Memory B cell (primary cell): ENCODE measurements at regions not wholly inside any gene's neighbourhood (a gene's known extent, or its start where the extent isn't known, plus 50 kb on each side); places are given as distances from the start of the nearest gene placed in this dataset.

Experiments
- ATAC-seq: fragments of 150-1000 bp; cut with Tn5 transposase; 2 replicates; pipeline ENCODE4 v1.10.0; 2021; ENCODE audit warnings: low read depth, mild to moderate bottlenecking, moderate library complexity
- DNase-seq, 2 donors: peaks; one replicate each; pipeline ENCODE4 v3.0.0; 2022; ENCODE audit warnings: low spot score in 2 of 2
- H3K27ac Mint-ChIP-seq: one replicate; pipeline ENCODE4 v1.8.0; 2022; ENCODE audit warnings: mild to moderate bottlenecking, moderate library complexity, mixed read lengths
- H3K27me3 Mint-ChIP-seq: one replicate; pipeline ENCODE4 v1.8.0; 2022; ENCODE audit warnings: mixed read lengths
- H3K36me3 Mint-ChIP-seq: one replicate; pipeline ENCODE4 v1.8.0; 2022; ENCODE audit warnings: mild to moderate bottlenecking, mixed read lengths
- H3K4me1 Mint-ChIP-seq: one replicate; pipeline ENCODE4 v1.8.0; 2022; ENCODE audit warnings: mixed read lengths
- H3K4me3 Mint-ChIP-seq: one replicate; pipeline ENCODE4 v1.8.0; 2022; ENCODE audit warnings: mild to moderate bottlenecking, moderate library complexity, mixed read lengths
- H3K9me3 Mint-ChIP-seq: one replicate; pipeline ENCODE4 v1.8.0; 2022; ENCODE audit warnings: mixed read lengths

GRCh38 chr2:51720826-51721225 is 688.9 kb upstream of the NRXN1 start:
- DNase-seq, result no peak
- ATAC-seq, result no peak
- Mint-ChIP-seq H3K9me3 (peaks cover 4% of the 10 kb centered on the region), H3K36me3 (no peaks in the 10 kb centered on the region), H3K4me1 (no peaks in the 10 kb centered on the region), H3K27me3 (no peaks in the 10 kb centered on the region), H3K4me3 (no peak overlapping the region), H3K27ac (no peak overlapping the region)

DNA sequence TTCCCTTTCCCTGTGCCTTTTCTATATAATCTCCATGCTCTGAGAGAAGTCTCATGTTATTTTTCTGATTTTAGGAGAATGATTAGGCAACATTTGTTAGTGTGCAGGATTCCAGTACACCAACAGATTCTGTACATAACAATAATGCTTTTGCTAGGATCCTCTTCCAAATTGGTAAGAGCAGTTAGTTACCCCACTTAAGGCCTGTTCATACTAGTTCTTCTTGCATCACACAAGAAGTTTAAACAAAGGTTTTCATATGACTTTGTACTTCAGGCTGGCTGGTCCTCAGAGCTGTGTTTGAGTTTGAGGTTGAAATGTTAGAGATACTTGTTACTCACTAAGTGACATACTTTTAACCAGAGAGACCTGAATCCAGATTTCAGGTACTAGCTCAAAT is 686.9 kb upstream of the NRXN1 start:
- H3K36me3 Mint-ChIP-seq, result no peaks in the 10 kb centered on the region
- DNase-seq (no peak), ATAC-seq (no peak)
- H3K9me3 Mint-ChIP-seq, result peaks cover 4% of the 10 kb centered on the region
- H3K27ac Mint-ChIP-seq, result no peak overlapping the region
- no peaks in the 10 kb centered on the region for H3K4me1 Mint-ChIP-seq
- no peak overlapping the region for H3K4me3 Mint-ChIP-seq
- H3K27me3 Mint-ChIP-seq, result no peaks in the 10 kb centered on the region

DNA sequence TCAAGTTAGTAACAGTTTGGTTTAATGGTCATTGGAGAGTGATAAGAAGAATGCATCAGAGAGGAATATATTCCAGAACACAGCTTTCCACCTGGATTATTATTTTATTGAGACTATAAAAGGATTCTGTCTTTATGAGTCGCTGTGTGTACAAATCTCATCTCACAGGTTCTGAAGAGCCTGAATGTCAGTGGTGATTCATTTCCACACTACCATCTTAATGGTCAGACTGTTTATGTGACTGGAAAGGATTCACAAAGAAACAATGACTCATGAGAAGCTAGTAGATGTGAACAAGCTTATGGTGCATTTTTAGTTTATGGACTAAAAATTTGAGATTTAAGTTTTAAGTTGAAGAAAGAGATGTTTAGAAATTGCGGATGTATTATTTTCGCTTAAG is 685.4 kb upstream of the NRXN1 start:
- Mint-ChIP-seq H3K27me3 (no peaks in the 10 kb centered on the region), H3K9me3 (no peaks in the 10 kb centered on the region), H3K4me3 (no peak overlapping the region), H3K4me1 (no peaks in the 10 kb centered on the region), H3K27ac (no peak overlapping the region), H3K36me3 (no peaks in the 10 kb centered on the region)
- no peak for DNase-seq
- no peak for ATAC-seq

DNA sequence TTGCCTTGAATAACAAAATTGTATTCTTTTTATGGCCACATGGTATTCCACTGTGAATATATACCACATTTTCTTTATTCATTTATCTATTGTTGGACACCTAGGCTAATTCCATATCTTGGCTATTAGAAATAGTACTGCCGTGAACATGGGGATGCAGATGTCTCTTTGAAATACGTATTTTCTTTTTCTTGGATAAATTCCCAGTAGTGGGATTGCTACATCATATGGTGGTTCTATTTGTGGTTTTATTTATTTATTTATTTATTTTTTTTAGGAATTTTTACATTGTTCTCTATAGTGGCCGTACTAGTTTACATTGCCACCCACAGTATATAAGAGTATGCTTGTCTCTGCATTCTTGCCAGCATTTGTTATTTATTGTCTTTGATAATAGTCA is 679.8 kb upstream of the NRXN1 start:
- H3K36me3 Mint-ChIP-seq, result no peaks in the 10 kb centered on the region
- no peak for DNase-seq
- no peaks in the 10 kb centered on the region for H3K4me1 Mint-ChIP-seq
- no peak overlapping the region for H3K27ac Mint-ChIP-seq
- ATAC-seq, result no peak
- H3K4me3 Mint-ChIP-seq, result no peak overlapping the region
- no peaks in the 10 kb centered on the region for H3K27me3 Mint-ChIP-seq
- peaks cover 1% of the 10 kb centered on the region for H3K9me3 Mint-ChIP-seq

DNA sequence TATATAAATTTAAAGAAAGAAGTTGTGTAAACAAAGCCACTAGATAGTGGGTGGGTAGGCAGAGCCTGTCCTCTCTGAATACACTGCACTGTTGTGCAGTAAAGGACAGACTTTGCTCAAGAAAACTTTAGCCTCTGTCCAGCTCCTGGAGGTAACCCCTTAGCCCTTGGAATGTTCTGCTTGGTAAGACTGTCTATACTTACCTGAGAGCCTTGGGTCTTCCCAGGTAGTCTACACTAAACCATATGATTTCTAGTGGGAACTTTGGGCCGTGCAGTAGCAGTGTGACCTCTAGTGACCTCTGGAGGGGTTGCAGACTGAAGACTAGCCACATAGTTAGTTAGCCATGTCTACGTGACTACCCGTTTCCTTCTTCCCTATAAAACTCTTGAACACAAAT is 678.3 kb upstream of the NRXN1 start:
- ATAC-seq (no peak), DNase-seq (no peak)
- Mint-ChIP-seq H3K27me3 (no peaks in the 10 kb centered on the region), H3K4me1 (no peaks in the 10 kb centered on the region), H3K4me3 (no peak overlapping the region), H3K27ac (no peak overlapping the region), H3K9me3 (peaks cover 1% of the 10 kb centered on the region), H3K36me3 (no peaks in the 10 kb centered on the region)

GRCh38 chr2:51707625-51708024 is 675.7 kb upstream of the NRXN1 start:
- ATAC-seq, result no peak
- DNase-seq, result no peak
- H3K27ac Mint-ChIP-seq, result no peak overlapping the region
- peaks cover 3% of the 10 kb centered on the region for H3K9me3 Mint-ChIP-seq
- H3K4me3 Mint-ChIP-seq, result no peak overlapping the region
- no peaks in the 10 kb centered on the region for H3K27me3 Mint-ChIP-seq
- H3K36me3 Mint-ChIP-seq, result no peaks in the 10 kb centered on the region
- no peaks in the 10 kb centered on the region for H3K4me1 Mint-ChIP-seq

GRCh38 chr2:51706220-51706619 is 674.3 kb upstream of the NRXN1 start:
- no peaks in the 10 kb centered on the region for H3K4me1 Mint-ChIP-seq

GRCh38 chr2:51705417-51705816 is 673.5 kb upstream of the NRXN1 start:
- no peak for ATAC-seq
- H3K9me3 Mint-ChIP-seq, result peaks cover 3% of the 10 kb centered on the region
- H3K4me1 Mint-ChIP-seq, result no peaks in the 10 kb centered on the region
- H3K27me3 Mint-ChIP-seq, result no peaks in the 10 kb centered on the region
- no peaks in the 10 kb centered on the region for H3K36me3 Mint-ChIP-seq
- no peak for DNase-seq
- no peak overlapping the region for H3K4me3 Mint-ChIP-seq
- no peak overlapping the region for H3K27ac Mint-ChIP-seq

More at GRCh38 chr2:51706220-51706619, 674.3 kb upstream of the NRXN1 start:
- H3K4me3 Mint-ChIP-seq, result no peak overlapping the region
- DNase-seq, result no peak
- no peaks in the 10 kb centered on the region for H3K27me3 Mint-ChIP-seq
- H3K36me3 Mint-ChIP-seq, result no peaks in the 10 kb centered on the region
- no peak for ATAC-seq
- H3K9me3 Mint-ChIP-seq, result peaks cover 3% of the 10 kb centered on the region
- H3K27ac Mint-ChIP-seq, result no peak overlapping the region

- no peak overlapping the region for H3K27ac Mint-ChIP-seq
Observed at GRCh38 chr2:51698021-51698420, 666.1 kb upstream of the NRXN1 start.

DNA sequence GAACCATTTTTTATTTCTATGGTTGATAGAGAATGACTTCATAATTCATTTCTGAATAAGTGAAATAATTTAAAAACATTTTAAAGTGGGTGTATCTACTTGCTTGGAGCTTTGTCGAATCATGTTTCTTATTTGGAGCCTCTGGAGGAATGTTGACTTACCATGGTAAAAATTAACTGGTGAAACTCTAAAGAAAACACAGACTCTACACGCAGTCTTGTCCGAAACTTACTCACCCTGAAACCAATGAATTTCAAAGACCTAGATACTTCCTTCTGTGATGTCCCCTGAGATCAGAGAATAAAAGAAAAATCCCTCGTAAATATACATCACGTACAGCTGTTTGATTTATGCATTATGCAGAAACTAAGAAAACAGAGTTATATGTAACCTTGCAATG is 665.2 kb upstream of the NRXN1 start:
- Mint-ChIP-seq H3K4me3 (no peak overlapping the region), H3K4me1 (no peaks in the 10 kb centered on the region), H3K27me3 (no peaks in the 10 kb centered on the region), H3K27ac (no peak overlapping the region), H3K9me3 (no peaks in the 10 kb centered on the region), H3K36me3 (no peaks in the 10 kb centered on the region)
- DNase-seq (no peak), ATAC-seq (no peak)

More at GRCh38 chr2:51698021-51698420, 666.1 kb upstream of the NRXN1 start:
- Mint-ChIP-seq H3K4me3 (no peak overlapping the region), H3K27me3 (no peaks in the 10 kb centered on the region), H3K9me3 (peaks cover 1% of the 10 kb centered on the region), H3K4me1 (no peaks in the 10 kb centered on the region), H3K36me3 (no peaks in the 10 kb centered on the region)
- ATAC-seq (no peak), DNase-seq (no peak)

- ATAC-seq (no peak), DNase-seq (no peak)
- Mint-ChIP-seq H3K27ac (no peak overlapping the region), H3K27me3 (no peaks in the 10 kb centered on the region), H3K9me3 (no peaks in the 10 kb centered on the region), H3K4me3 (no peak overlapping the region), H3K4me1 (no peaks in the 10 kb centered on the region), H3K36me3 (no peaks in the 10 kb centered on the region)
Observed at GRCh38 chr2:51695531-51695930, 663.6 kb upstream of the NRXN1 start.

DNA sequence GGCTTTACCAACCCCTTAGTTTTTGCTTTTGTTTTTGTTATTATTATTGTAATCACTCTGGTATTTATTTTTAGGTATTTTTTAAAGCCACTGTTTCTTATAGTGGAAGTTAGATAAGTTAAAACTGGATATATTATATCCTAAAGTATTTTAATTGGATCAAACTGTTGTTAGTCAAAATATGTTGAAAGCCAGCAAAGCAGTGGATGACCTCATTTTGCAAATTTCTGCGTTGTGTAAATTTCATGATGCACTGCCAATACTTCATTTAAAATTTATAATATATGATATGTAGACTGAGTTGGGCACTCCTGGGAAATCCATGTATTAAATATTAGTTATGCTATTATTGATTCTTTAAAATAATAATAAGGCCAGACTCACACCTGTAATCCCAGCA is 661.7 kb upstream of the NRXN1 start:
- Mint-ChIP-seq H3K9me3 (no peaks in the 10 kb centered on the region), H3K27me3 (no peaks in the 10 kb centered on the region), H3K36me3 (no peaks in the 10 kb centered on the region), H3K27ac (no peak overlapping the region), H3K4me1 (no peaks in the 10 kb centered on the region), H3K4me3 (no peak overlapping the region)
- ATAC-seq (no peak), DNase-seq (no peak)

GRCh38 chr2:51681854-51682253 is 649.9 kb upstream of the NRXN1 start:
- Mint-ChIP-seq H3K27me3 (no peaks in the 10 kb centered on the region), H3K4me3 (no peak overlapping the region), H3K36me3 (no peaks in the 10 kb centered on the region), H3K4me1 (no peaks in the 10 kb centered on the region), H3K27ac (no peak overlapping the region), H3K9me3 (peaks cover 1% of the 10 kb centered on the region)
- no peak for DNase-seq
- ATAC-seq, result no peak

DNA sequence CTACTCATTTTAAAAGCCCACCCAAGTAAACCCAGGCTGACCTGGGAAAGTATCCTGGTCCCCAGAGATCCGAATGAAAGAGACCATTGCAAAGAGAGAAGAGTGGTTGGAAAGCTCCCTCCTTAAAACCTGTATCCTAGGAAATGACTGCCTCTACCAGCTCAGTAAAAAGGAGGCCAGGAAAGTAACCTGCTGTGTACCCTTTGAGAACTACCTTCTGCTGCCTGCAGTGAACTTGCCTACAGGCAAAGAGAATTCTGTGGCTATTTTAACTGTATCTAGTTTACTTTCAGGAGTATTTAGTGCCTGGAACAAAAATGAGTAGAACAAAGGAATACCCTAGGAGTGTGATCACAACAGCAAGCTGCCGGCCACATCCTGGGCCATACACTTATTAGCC is 641.7 kb upstream of the NRXN1 start:
- Mint-ChIP-seq H3K9me3 (no peaks in the 10 kb centered on the region), H3K4me1 (no peaks in the 10 kb centered on the region), H3K27ac (no peak overlapping the region), H3K27me3 (no peaks in the 10 kb centered on the region), H3K4me3 (no peak overlapping the region), H3K36me3 (no peaks in the 10 kb centered on the region)
- no peak for ATAC-seq
- no peak for DNase-seq

DNA sequence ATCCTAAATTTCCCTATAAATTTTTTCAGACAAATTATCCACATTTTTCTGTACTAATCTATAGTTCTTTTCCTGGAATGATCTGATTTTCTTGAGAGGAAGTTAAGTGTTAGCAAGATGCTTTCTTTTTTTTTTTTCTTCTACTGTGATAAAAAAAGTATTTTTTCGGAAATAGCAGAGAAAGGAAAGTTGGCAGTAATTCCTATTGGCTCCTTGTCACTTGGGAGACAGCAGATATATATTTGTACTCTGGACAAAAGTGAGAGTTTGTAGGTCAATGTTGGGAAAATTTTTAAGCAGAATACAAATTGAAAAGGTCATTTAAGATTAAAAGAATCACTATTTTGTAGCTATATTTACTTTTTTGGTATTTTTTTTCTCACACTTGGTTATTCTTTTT is 635.7 kb upstream of the NRXN1 start:
- Mint-ChIP-seq H3K36me3 (no peaks in the 10 kb centered on the region), H3K4me1 (no peaks in the 10 kb centered on the region), H3K4me3 (no peak overlapping the region), H3K27me3 (no peaks in the 10 kb centered on the region), H3K27ac (no peak overlapping the region), H3K9me3 (peaks cover 2% of the 10 kb centered on the region)
- ATAC-seq (no peak), DNase-seq (no peak)

DNA sequence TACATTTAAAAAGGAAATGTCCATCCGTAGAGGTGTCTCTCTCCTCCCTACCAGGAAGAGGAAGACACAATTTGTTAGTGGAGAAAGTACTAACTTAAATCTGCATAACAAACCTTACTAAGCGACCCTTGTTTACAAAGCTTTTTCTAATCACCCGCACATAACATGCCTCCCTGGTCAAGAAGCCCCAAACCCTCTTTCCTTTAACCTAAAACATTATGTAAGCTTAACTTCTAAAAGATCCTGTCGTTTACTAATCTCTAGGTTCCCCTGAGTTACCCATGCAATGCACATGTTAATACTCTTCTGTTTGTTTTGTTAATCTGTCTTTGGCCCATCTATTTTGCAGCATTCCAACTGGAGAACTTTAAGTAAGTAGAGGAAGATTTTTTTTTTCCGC is 630.3 kb upstream of the NRXN1 start:
- Mint-ChIP-seq H3K4me1 (no peaks in the 10 kb centered on the region), H3K9me3 (peaks cover 6% of the 10 kb centered on the region), H3K4me3 (no peak overlapping the region), H3K27me3 (no peaks in the 10 kb centered on the region), H3K27ac (no peak overlapping the region), H3K36me3 (no peaks in the 10 kb centered on the region)
- DNase-seq (no peak), ATAC-seq (no peak)
